CD4-positive, alpha-beta T cell treated with Interleukin-4 for 1 hour (primary cell): ENCODE measurements at regions not wholly inside any gene's neighbourhood (a gene's known extent, or its start where the extent isn't known, plus 50 kb on each side); places are given as distances from the start of the nearest gene placed in this dataset.

Source experiments
- DNase-seq, 2 donors: peaks; one replicate each; pipeline ENCODE4 v3.0.0-alpha.2; 2020 to 2022

DNA sequence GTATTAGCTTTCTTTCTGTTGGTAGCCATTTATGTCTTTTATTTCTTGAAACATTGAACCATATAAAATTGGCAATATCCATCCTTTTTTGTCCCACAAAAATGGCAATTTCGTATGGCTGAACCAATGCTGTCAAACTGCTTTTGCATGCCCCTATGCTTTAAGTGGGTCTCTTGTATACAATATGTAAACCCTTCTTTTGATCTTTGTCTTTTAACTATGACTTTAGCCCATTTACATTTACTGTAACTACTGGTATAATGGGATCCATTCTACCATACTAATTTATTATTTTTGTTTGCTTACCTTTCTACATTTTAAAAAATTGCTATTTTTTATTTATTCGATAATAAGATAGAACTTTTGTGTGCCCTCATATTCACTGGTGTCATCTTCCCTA lies 93.4 kb downstream of the TENT4A start:
- no peak for DNase-seq

DNA sequence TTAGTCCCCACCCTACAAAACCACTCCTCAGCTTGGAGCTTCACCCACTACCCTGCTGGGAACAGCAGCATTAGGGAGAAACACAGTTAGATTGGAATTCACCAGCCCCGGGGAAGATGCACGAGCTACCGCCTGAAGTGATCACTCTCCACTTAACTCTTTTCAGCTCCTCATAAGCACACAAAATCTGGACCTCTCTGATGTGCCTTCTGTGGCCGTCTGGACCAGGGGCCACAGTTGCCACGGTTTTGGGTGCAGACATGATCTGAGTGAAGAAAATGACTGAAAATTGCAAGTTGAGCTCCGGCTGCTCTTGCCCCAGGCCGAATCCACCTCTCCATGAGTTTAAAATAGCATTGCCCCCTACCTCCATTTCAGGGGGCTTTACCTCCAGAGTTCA lies 95.2 kb downstream of the TENT4A start:
- DNase-seq: no peak

DNA sequence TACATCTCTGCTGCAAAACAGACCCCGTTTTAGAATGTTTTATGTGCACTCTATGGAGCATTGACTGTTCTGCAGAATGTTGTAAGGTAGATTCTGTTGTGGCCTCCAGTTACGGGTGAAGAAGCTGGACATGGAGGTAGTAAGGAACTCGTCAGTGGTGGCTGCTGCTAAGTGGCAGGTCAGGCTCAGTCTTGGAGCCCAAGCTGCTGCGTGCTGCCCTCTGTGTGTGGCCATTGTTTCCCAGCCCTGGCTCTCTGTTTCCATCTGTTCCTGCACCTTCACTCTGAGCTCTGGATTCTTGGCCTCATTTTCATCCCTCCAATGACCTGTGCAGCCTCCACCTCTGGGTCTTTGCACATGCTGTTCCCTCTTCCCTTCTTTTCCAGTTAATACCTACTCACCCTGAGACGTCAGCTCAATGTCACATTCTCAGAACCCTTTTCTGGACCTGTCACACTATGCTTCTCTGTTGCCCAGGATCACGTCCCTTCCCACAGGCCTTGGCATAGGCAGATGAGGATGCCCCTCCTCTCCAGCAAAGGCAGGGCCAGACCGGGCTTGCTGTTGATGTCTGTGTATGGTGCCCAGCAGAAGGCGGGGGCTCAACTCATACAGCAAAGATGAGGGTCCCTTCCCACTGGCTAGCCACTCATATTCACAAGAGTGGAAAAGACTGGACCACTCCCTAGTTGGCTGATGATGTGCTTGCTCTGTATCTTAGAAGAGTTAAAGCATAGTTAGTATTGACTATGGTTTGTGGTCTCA lies 97.6 kb downstream of the TENT4A start:
- no peak for DNase-seq

DNA sequence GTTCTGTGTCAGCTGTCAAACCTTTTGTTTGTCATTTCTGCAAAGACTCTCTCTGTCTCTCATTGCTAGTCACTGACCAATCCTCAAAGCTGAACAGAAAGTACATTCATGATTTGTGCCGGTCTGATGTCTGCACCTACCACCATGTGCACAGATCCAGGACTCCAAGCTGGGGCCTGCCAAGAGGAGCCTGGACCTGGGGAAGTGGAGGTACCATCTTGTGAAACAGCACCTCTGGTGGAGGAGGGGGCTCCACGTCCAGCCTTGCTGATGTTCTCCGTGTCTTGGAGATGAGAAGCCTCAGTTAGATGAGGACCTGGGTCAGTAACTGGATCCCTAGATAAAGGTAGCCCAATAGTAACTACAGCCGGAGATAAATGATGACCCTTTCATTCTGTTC lies 98.9 kb downstream of the TENT4A start:
- no peak for DNase-seq

DNA sequence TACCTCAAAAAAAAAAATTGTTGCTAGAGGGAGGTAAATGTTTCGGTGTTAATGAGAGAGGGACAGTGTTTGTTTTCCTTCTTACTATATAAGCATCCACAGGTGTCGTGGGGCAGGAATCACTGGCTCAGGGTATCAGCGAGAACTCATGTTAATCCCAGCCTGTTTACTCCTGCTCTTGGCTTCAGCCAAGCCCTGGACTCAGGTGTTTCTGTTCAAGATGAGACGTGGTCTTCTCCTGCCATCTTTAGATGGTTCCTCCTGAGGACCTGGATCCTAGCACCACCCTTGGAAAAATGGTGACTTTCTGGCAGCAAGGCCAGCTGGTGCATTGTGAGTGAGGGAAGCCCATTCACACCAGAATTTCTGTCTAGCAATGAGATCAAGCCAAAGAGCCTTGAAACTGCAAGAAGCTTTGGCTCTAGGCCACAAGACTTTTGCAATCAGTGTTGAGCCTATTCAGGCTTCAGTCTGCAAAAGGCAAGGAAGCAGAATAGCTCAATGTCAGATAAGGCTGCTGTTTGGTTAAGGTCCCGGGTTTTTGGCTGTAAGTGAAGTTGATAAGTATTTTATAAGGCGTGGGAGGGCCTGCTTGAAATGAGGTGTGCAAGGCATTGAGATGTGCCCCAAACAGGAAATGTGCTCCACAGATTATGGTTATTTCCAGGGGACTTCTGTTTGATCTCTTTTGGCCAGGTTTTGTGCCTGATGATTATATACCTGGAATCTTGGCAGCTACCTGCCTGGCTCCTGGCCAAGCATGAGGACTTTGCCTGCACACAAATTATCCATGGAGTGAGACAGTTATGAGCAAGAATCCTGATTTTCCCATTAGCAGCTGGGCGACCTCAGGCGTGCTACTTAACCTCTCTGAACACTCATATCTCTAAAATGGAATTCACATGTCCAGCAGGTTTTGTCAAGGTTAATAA lies 99.8 kb downstream of the TENT4A start:
- DNase-seq: no peak

DNA sequence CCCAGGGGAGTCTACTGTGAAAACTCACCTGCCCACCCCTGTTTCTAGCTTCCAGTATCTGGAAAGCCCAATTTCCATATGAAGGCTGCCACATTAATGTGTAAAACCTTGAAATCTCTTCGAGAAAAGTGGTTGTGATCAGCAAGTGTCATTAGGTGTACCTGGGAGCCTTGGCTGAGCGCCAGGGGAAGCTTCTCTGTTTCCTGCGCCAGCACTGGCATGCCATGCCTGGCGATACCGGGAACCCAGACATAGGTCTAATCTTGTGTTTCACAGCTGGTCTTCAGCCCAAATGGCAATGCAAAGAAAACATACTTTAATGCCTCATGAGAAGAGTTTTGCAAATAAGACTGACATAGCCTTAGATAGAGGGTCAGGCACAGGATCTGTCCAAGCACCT lies 101.6 kb downstream of the TENT4A start:
- DNase-seq: no peak

DNA sequence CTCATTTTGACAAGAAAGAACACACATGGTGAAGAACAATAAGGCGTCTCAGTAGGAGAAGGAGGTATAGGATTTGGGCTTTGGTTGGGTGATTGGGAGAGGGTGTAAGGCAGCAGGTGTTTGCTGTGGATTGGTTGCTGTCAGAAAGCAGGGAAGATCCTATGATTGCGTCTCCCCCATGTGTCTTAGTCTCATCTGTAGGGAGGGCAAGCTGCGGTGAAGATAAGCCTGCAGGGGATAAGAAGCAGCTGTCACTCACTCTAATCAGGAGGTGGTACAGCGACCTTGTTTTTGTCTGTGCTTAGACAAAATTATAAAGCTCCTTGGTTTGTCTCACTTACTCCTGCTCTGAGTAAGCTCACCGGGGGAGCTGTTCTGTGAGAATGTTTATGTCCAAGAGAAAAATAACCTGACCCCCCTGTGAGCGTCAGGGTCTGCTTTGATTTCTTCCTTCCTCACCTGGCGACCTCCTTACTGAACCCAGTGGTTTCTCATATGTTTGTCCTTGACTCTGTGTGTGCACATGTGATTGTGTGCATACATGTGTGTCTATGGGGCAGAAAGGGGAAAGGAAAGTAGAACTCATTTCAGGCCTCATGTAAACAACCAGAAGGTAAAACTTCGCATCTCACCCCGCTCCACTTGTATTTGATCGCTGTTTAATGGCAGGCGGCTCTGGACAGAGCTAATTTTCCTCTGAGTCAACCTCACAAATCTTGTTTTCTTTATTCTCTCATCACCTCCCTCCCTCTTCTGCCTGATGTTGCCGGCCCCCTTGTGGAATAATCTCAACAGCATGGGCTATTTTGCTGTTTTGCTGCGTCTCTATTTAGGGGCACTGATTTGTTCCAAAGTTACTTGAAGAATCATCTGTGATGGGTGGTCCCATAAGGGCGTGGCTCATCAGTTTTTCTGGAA lies 105.6 kb downstream of the TENT4A start:
- no peak for DNase-seq

DNA sequence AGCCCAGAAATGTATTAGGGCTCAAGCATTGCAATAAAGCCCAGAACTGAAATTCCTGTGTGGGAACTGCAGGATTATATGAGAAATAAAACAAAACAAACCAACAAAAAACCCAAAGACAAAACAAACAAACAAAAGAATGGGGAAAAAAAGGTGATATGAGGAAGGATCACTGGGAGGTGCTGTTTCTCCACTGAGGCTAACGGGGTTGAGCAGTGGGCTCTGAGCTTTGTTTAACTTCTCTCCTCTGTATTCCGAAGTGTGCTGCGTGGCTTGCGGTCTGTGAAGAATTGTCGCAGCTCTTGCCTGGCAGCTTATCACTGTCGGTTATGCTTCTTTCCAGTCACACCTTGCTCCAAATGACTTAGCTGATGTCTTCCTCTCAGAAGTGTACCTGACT lies 106.3 kb downstream of the TENT4A start:
- DNase-seq: no peak

DNA sequence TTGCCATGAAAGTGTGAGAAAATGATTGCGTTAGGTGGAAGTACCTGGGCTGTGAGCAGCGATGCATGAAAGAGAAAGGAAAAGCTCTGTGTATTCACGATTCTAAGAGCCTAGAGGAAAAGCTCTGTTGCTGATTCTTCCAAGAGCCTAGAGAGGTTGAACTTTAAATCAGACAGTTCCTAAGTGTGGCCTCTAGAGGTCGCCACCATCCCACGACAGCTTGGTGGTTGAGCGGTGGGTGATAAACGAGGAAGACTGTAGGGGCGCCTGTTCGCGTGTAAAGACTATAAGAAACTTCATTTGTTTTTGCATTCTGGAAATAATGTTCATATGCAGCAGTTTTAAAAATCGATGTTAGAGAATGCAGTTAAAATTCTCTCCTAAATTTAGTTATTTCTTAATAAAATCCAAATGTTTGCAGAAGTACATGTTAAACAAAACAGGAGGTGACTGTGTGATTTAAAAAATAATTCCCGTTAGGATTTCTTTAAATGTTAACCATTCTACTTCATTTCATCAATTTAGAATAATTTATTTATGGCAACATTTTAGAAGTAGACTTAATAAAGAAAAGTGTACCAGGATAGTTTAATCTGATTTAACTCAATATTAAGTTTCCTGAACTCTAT lies 107.7 kb downstream of the TENT4A start:
- DNase-seq: peak; percentile 21 to 43

DNA sequence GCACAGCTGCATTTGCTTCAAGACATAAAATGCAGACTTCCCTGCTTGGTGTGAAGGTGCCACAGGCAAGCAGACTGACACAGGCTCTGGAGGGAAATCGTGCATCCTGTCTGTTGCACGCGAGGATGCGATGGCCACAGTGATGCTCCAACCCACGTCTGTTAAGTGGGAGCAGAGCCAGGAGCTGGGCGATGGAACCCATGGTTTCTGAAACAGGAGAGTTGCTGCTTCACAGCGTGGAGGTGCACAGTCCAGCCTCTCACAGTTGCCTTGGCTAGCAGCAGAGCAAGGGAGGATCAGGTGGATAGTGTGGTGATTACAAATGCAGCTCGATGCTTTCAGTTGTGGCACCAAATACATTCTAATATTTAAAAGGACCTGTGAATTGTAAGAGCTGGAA lies 108.8 kb downstream of the TENT4A start:
- DNase-seq: no peak

DNA sequence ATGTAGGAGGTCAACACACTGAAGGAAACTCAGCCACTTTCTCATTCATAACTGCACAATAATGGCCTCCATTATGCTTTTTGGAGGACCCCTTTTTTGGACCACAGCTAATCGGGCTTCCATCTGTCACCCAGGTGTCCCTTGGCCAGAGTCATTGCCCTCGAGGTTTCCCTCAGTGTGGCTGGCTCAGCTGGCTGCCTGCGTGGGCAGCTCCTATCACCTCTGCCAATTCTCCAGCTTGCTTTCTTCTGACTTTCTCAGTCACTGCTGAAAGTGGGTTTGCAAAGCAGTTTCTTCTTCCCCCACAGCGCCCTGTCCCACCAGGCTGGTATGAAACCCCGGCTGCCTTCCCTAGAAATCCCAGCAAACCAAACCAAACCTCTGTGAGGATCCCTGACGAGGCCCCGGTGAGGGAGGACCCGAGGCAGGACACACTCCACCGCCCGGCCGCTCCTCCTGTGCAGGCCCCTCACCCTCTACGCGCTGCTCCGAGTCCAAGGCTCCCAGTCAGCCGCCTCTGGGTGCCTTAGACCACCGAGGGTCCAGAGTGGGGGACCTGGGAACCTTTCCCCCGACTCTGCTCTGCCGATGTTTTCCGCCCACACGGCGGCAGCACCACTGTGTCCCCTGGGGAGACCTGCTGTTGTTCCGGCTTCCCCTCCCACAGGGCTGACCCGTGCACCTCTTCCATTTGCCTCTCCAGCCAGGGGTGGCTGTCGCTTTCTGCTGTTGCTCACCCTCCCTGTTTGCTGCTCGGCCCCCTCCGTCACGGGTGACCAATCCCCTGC lies 109.5 kb downstream of the TENT4A start:
- no peak for DNase-seq

DNA sequence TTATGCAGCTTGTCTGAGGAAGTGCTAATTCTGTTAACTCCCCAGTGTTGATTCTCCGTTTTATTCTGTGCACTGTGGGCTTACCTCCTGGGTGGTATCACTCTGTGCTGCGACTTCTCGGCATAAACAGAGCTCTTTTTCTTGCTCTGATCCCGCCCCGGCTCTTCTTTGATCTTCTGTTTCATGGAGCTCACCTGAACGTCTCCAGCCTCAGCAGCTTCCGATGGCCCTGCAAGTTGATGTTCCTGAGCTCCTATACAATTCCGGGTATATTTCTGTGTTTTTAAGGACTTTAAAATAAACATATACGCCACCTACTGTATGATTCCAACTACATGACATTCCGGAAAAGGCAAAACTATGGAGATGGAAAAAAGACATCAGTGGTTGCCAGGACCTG lies 110.8 kb downstream of the TENT4A start:
- no peak for DNase-seq

DNA sequence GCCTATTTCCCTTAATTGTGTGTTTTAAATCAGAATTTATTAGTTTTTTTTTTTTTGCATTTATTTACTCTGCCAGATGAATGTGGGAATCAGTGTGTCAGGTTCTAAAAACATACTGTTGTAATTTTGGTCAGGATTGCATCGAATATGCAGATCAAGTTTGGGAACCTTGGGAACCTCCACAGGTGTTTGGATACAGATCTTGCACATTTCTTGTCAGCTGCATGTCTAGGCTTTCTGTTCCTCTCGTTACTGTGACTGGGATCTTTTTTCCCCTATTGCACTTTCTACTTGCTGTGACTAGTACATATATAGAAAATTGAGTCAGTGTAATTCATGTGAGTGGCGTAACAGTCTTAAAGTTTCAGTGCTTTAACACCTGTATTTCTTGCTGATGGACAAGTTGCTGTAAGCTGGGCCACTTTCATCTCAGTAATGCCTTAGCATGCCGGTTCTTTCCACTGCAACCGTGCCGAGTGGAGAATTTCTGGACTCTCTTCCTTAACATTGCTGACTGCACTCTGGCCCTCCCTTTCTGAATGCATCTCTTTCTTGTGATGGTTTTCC lies 112.5 kb downstream of the TENT4A start:
- DNase-seq: no peak

DNA sequence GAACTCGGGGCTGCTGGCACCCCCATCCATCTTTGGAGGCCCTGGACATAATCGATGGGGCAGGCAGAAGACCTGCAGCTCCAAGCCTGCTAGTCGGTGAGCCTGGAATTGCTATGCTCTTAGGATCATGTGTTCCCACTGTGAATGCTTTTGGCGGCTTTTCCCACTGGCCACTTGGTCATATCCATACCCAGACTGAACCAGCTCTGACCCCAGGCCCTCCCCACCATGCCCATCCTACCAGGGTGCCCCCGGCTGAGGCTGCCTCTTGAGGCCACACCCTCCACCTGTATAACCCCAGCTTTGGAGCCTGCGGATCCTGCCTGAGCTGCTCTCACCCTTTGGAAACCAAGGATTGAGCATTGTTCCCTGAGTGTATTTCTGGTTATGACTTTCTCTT lies 113.5 kb downstream of the TENT4A start:
- DNase-seq: no peak

DNA sequence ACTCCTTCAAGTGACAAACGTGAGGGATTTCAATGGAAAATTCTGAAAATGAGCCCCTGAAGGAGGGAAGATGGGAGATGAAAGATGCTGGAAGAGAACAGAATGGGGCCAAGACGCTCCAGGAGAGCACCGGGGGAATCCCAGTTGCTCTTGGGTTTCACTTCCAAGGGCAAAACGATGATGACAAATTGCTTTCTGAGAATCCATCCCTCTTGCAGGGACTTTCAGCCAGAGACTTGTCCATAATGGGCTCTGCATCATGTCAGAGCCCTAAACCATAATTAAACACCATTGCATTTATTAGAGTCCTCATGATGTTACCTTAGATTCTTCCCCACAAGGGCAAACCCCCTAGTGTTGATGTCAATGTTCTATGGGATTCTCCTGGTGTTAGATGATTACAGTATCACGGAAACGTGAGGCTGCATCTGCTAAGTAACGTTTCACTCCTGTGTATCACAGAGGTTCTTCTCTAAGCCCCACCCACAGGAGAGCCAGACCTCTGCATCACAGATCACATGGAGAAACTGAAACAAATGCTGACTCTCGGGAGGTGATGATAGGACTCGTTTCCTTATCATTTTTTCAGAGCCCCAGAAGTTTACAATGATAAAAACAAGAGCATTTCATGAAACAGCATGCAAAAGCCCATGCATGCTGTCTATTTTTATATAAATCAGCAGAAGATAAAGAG lies 114.4 kb downstream of the TENT4A start:
- peak; percentile 42 to 64 for DNase-seq

DNA sequence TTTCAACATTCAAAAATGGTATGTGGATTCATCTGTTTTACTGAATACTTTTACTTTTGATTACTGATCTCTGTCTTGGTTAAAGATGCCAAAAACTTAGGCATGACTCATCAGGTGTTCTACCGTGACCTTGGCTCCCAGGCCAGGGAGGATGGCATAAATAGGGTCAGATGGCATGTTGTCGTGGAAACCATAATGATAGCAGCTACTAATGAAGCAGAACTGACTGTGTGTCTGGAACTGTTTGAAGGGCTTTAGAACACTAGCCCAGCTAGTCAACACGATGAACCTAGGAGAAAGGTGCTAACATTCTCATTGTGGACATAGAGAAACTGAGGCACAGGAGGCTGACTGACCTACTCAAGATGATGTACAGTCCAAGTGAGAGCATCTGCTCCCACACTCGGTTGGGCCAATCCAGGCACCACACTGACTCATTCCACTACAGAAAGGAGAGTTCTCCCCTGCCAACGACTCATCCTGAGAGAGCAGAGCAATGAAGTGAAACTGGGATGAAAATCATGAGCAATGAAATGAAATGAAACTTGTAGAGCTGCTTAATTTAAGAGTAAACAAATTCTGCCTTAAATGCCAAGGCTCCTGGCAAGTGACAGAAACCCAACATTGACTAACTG lies 116.0 kb downstream of the TENT4A start:
- DNase-seq: peak in 1 of 2 donors; percentile 40

DNA sequence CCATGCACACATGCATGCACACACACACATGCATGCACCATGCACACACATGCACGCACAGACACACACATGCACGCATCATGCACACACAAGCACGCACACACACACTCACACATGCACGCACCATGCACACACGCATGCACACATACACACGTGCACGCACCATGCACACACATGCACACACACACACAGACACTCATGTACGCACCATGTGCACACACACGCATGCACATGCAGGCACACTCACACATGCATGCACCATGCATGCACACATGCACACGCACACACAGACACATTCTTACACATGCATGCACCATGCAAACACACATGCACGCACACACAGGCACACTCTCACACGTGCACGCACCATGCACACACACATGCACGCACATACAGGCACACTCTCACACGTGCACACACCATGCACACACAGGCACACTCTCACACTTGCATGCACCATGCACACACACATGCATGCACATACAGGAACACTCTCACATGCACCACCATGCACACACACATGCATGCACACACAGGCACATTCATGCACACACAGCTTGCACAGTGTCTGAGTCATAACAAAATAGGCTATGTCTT lies 117.5 kb downstream of the TENT4A start:
- no peak for DNase-seq

DNA sequence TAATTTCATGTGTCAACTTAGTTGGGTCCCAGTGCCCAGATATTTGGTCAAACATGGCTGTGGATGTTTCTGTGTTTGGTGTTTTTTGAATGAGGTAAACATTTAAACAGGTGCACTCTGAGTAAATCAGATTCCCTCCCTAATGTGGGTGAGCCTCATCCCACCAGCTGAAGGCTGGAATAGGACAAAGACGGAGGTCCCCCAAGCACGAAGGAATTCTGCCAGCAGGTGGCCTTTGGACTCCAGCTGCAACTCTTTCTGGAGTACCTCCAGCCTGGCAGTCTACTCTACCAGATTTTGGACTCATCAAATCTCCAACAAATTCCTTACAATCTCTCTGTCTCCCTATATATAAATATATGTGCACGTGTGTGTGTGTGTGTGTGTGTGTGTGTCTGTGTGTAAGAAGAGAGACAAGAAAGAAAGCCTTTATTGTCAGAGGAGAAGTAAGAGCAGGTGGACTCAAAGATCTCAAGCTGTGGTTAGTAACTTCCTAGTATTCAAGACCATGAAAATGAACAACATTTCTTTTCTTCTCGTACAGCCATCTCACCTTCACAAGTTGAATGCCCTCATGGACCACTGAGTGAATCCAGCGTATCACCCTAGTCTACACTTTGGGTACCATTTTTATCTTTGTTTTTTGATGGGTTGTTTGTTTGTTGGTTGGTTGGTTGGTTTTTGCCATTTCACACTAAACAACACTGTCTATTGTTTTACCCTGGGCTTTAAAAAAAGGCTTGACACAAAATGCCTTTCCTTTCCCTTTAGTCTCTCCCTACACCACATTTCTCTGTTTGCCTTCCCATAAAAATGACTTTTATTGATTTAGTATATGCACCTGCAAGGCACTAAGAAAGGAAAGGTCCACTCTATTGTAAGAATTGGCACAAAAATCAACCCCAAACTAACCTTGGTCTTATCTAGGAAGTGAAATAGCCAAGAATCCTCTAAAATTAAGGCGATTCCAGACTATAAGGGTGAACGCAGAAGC lies 118.7 kb downstream of the TENT4A start:
- DNase-seq: no peak

DNA sequence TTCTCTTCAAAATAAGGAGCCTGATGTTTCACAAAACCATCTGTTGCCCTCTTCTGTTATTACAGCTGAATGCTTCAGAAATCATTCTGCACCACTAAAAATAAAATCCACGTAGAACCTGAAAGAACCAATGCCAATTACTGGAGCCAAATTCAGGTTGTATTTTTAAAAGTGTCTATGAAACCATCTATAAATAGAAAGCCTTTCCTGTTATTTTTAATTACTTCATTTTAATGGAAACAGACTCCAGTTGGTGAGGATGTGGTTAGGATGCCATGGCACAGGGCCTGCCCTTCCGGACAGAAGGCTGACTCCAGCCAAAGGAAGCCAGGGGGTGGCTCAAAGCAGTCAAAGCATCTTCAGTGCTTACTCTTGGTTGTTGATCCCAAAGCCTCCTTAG lies 119.8 kb downstream of the TENT4A start:
- DNase-seq: no peak
